Lung (tissue), 11 donors: ENCODE measurements at regions not wholly inside any gene's neighbourhood (a gene's known extent, or its start where the extent isn't known, plus 50 kb on each side); places are given as distances from the start of the nearest gene placed in this dataset.

Source experiments
- ATAC-seq: fragments of 200-7000 bp; cut with Tn5 transposase; one replicate; pipeline ENCODE4 v1.9.1; 2020; ENCODE audit warnings: moderate number of reproducible peaks; ENCODE audit not compliant: insufficient read depth, low FRiP score
- DNase-seq, 3 donors: peaks; one replicate each; pipeline ENCODE4 v3.0.0-alpha.2; 2013 to 2017
- H3K27ac ChIP-seq, 2 donors: one replicate each; pipeline ENCODE4 v1.5.1; 2013; ENCODE audit warnings: mild to moderate bottlenecking in 2 of 2, moderate library complexity in 2 of 2, control low read depth in 1 of 2, inconsistent platforms in 1 of 2, low read depth in 1 of 2, low read length in 1 of 2
- H3K27me3 ChIP-seq, 3 donors: one replicate each; pipeline ENCODE4 v1.5.1; 2013; ENCODE audit warnings: low read length in 2 of 3; ENCODE audit not compliant: control insufficient read depth in 3 of 3, insufficient read depth in 3 of 3
- H3K36me3 ChIP-seq, 4 donors: one replicate each; pipeline ENCODE4 v1.5.1; 2013; ENCODE audit warnings: low read length in 4 of 4, mild to moderate bottlenecking in 1 of 4, moderate library complexity in 1 of 4; ENCODE audit not compliant: control insufficient read depth in 4 of 4, insufficient read depth in 4 of 4
- H3K4me1 ChIP-seq, 5 donors: one replicate each; pipeline ENCODE4 v1.5.1; 2013; ENCODE audit warnings: low read length in 5 of 5, mild to moderate bottlenecking in 2 of 5, moderate library complexity in 1 of 5; ENCODE audit not compliant: control insufficient read depth in 5 of 5, insufficient read depth in 5 of 5
- H3K4me3 ChIP-seq: one replicate; pipeline ENCODE4 v1.5.1; 2013; ENCODE audit warnings: mild to moderate bottlenecking, control low read depth, moderate library complexity
- H3K9ac ChIP-seq, 2 donors: one replicate each; pipeline ENCODE4 v1.5.1; 2013; ENCODE audit warnings: low read length in 2 of 2, control low read depth in 1 of 2; ENCODE audit not compliant: insufficient read depth in 1 of 2
- H3K9me3 ChIP-seq, 4 donors: one replicate each; pipeline ENCODE4 v1.5.1; 2013; ENCODE audit warnings: low read length in 3 of 4, mild to moderate bottlenecking in 1 of 4, moderate library complexity in 1 of 4; ENCODE audit not compliant: control insufficient read depth in 4 of 4, insufficient read depth in 3 of 4
- CTCF ChIP-seq: IDR thresholded peaks from 2 replicates; pipeline ENCODE4 v1.5.1; 2012; ENCODE audit warnings: mild to moderate bottlenecking; ENCODE audit errors: control extremely low read depth, extremely low read depth
- WGBS, 2 donors: extraction: QIAGEN DNeasy Blood & Tissue Kit; methylation state at CpG; one replicate each; pipeline ENCODE4 v1.1.7; 2013; 5-methylcytosine and 5-hydroxymethylcytosine counted together
- donor health status: control.
- donor health status: control.
- donor health status: Bipolar disorder and iron deficiency.
- donor health status: healthy.
- donor health status: DM: yes; HTN: yes; CAD: no.

GRCh38 chr20:57094991-57095390 lies 171.4 kb downstream of the BMP7 start:
- no peak for TF ChIP-seq CTCF
- WGBS, 2 donors = 78% methylated on average over 12 of the region's 12 CpGs
- DNase-seq = no peak

GRCh38 chr20:57095426-57095825 lies 171.0 kb downstream of the BMP7 start:
- DNase-seq (no peak), ATAC-seq (no peak)
- no peak for TF ChIP-seq CTCF
- no peaks in the 10 kb centered on the region for H3K27me3 ChIP-seq
- WGBS, 2 donors = 84 to 91% methylated on average over 3 of the region's 3 CpGs
- no peak overlapping the region for H3K27ac ChIP-seq
- H3K36me3 ChIP-seq = no peaks in the 10 kb centered on the region
- H3K9me3 ChIP-seq = peaks cover 0 to 4% (median 0%) of the 10 kb centered on the region in 4 donors
- H3K4me3 ChIP-seq = no peak overlapping the region
- no peak overlapping the region for H3K9ac ChIP-seq
- no peaks in the 10 kb centered on the region for H3K4me1 ChIP-seq

More at GRCh38 chr20:57094991-57095390, 171.4 kb downstream of the BMP7 start:
- ATAC-seq = no peak
- Histone ChIP-seq H3K4me3 (no peak overlapping the region), H3K9me3 (peaks cover 0 to 2% (median 0%) of the 10 kb centered on the region in 4 donors), H3K4me1 (no peaks in the 10 kb centered on the region), H3K36me3 (no peaks in the 10 kb centered on the region), H3K9ac (no peak overlapping the region), H3K27ac (no peak overlapping the region), H3K27me3 (no peaks in the 10 kb centered on the region)

- Histone ChIP-seq H3K9ac (no peak overlapping the region), H3K9me3 (peaks cover 0 to 7% (median 0%) of the 10 kb centered on the region in 4 donors), H3K4me3 (no peak overlapping the region), H3K27me3 (no peaks in the 10 kb centered on the region), H3K27ac (no peak overlapping the region), H3K4me1 (no peaks in the 10 kb centered on the region), H3K36me3 (no peaks in the 10 kb centered on the region)
- no peak for TF ChIP-seq CTCF
- ATAC-seq (no peak), DNase-seq (no peak)
- WGBS, 2 donors = 62 to 69% methylated on average over 9 of the region's 9 CpGs
Measured at GRCh38 chr20:57097245-57097915, 169.1 kb downstream of the BMP7 start.

GRCh38 chr20:57102160-57102559 lies 164.3 kb downstream of the BMP7 start:
- H3K36me3 ChIP-seq = no peaks in the 10 kb centered on the region
- TF ChIP-seq CTCF = no peak
- 86 to 92% methylated on average over 9 of the region's 9 CpGs for WGBS, 2 donors
- no peaks in the 10 kb centered on the region for H3K27me3 ChIP-seq
- no peak overlapping the region for H3K4me3 ChIP-seq
- ATAC-seq (no peak), DNase-seq (no peak)
- peaks cover 0 to 7% (median 0%) of the 10 kb centered on the region in 4 donors for H3K9me3 ChIP-seq
- no peaks in the 10 kb centered on the region for H3K4me1 ChIP-seq
- H3K9ac ChIP-seq = no peak overlapping the region
- H3K27ac ChIP-seq = no peak overlapping the region
